ENCODE measurements at regions not wholly inside any gene's neighbourhood (a gene's known extent, or its start where the extent isn't known, plus 50 kb on each side); places are given as distances from the start of the nearest gene placed in this dataset.

GRCh38 chr6:125534430-125535263, 214.8 kb upstream of the HEY2 start:
- TF ChIP-seq EZH2 (IDR thresholded peaks at IDR 0.05; ENCODE audit: borderline replicate concordance, insufficient read depth, low read depth, low read length, poor library complexity, severe bottlenecking) (no peak), CTCF (IDR thresholded peaks at IDR 0.05) (no peak)
